HUES48 (cell line): ENCODE measurements at regions not wholly inside any gene's neighbourhood (a gene's known extent, or its start where the extent isn't known, plus 50 kb on each side); places are given as distances from the start of the nearest gene placed in this dataset.

Experiments used
- H3K27ac ChIP-seq: one replicate; pipeline ENCODE4 v1.7.0; 2013; ENCODE audit warnings: low read depth, low read length, inconsistent platforms
- H3K27me3 ChIP-seq: 2 replicates; pipeline ENCODE4 v1.6.1; 2013; ENCODE audit warnings: mild to moderate bottlenecking, low read length; ENCODE audit not compliant: control insufficient read depth, insufficient read depth
- H3K36me3 ChIP-seq: 2 replicates; pipeline ENCODE4 v1.6.1; 2013; ENCODE audit warnings: low read length; ENCODE audit not compliant: control insufficient read depth, insufficient read depth
- H3K4me1 ChIP-seq: 2 replicates; pipeline ENCODE4 v1.6.1; 2013; ENCODE audit warnings: mild to moderate bottlenecking, low read length; ENCODE audit not compliant: control insufficient read depth, insufficient read depth
- H3K4me3 ChIP-seq: 2 replicates; pipeline ENCODE4 v1.5.1; 2013; ENCODE audit warnings: mild to moderate bottlenecking, low read depth, low read length
- H3K9ac ChIP-seq: 2 replicates; pipeline ENCODE4 v1.6.1; 2013; ENCODE audit warnings: mild to moderate bottlenecking, low read depth, low read length, moderate library complexity
- H3K9me3 ChIP-seq: 2 replicates; pipeline ENCODE4 v1.6.1; 2013; ENCODE audit warnings: low read length; ENCODE audit not compliant: control insufficient read depth, insufficient read depth

- no peaks in the 10 kb centered on the region for H3K36me3 ChIP-seq
- no peaks in the 10 kb centered on the region for H3K9me3 ChIP-seq
Observed at GRCh38 chr6:25094726-25095125, 159.0 kb upstream of the RIPOR2 start.

DNA sequence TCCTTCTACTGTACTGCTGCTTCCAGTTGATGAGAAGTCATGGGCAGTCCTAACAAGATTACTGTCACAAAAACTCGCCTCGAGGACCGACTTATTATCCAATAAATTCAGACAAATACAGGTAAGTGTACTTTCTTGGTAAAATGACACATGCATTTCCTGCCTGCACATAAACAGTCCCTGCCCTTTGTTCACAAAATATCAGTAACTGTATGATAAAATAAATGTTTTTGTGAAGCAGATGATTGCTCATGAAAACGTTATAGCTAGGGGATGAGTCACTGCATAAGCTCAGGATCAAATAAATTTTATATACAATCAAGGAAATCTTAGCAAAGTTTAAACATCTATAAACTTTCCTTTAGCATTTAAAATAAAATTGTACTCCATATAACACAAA, 164.5 kb upstream of the RIPOR2 start:
- Histone ChIP-seq H3K9ac (no peak overlapping the region), H3K4me3 (no peak overlapping the region), H3K9me3 (no peaks in the 10 kb centered on the region), H3K27me3 (no peaks in the 10 kb centered on the region), H3K36me3 (no peaks in the 10 kb centered on the region), H3K4me1 (no peaks in the 10 kb centered on the region), H3K27ac (no peak overlapping the region)

More at GRCh38 chr6:25094726-25095125, 159.0 kb upstream of the RIPOR2 start:
- H3K27me3 ChIP-seq: no peaks in the 10 kb centered on the region
- no peak overlapping the region for H3K9ac ChIP-seq
- no peak overlapping the region for H3K27ac ChIP-seq
- H3K4me1 ChIP-seq: 0 out of 2 replicates have a peak, but pooled peaks cover 2% of the 10 kb centered on the region
- no peak overlapping the region for H3K4me3 ChIP-seq

DNA sequence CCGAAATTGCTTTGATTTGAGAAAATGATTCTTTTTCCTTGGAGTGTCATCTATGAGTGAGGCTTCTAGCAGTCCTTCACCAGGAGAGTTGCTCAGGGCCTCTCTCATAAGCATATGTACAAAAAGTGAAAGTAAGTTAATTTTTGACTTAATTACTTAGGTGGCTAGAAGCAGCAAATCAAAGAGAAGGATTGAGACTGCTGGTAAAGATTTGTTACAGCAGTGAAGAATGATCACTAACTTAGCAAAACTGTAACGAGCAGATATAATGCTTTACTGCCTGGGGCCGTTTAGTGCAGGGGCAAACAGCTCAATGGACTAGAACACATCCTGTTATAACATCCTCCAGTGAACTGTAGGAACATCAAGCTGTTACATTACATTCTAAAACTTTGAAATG, 167.8 kb upstream of the RIPOR2 start:
- Histone ChIP-seq H3K4me1 (no peaks in the 10 kb centered on the region), H3K27me3 (no peaks in the 10 kb centered on the region), H3K27ac (no peak overlapping the region), H3K9me3 (no peaks in the 10 kb centered on the region), H3K9ac (no peak overlapping the region), H3K36me3 (no peaks in the 10 kb centered on the region), H3K4me3 (no peak overlapping the region)

- Histone ChIP-seq H3K9me3 (no peaks in the 10 kb centered on the region), H3K27me3 (no peaks in the 10 kb centered on the region), H3K9ac (no peak overlapping the region), H3K4me1 (no peaks in the 10 kb centered on the region), H3K36me3 (no peaks in the 10 kb centered on the region), H3K27ac (no peak overlapping the region), H3K4me3 (no peak overlapping the region)
Observed at GRCh38 chr6:25105070-25105925, 169.5 kb upstream of the RIPOR2 start.

DNA sequence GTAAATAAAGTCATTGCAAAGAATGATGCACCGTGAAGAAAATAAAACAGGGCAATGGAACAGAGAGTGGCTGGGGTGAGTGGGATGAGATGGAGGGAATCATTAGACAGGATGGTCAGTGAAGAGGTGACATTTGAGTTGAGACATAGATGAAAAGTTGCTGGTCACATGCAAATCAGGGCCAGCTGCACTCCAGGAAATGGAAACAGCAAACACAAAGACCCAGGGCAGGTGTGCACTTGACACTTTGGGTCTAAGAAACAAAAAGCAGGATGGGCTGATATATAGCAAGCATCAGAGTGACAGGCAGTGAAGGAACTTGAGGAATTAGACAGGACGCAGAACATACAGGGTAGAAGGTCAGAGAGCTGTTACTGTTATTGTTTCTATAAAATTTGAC, 171.5 kb upstream of the RIPOR2 start:
- H3K9ac ChIP-seq: no peak overlapping the region
- H3K27ac ChIP-seq: no peak overlapping the region
- no peak overlapping the region for H3K4me3 ChIP-seq
- H3K9me3 ChIP-seq: no peaks in the 10 kb centered on the region
- H3K27me3 ChIP-seq: no peaks in the 10 kb centered on the region
- H3K36me3 ChIP-seq: no peaks in the 10 kb centered on the region
- H3K4me1 ChIP-seq: no peaks in the 10 kb centered on the region

GRCh38 chr6:25111782-25112181, 167.4 kb upstream of the CARMIL1 start:
- Histone ChIP-seq H3K36me3 (no peaks in the 10 kb centered on the region), H3K9me3 (no peaks in the 10 kb centered on the region), H3K27me3 (no peaks in the 10 kb centered on the region), H3K4me1 (no peaks in the 10 kb centered on the region), H3K4me3 (no peak overlapping the region), H3K27ac (no peak overlapping the region), H3K9ac (no peak overlapping the region)

GRCh38 chr6:25112322-25112773, 166.8 kb upstream of the CARMIL1 start:
- no peak overlapping the region for H3K4me3 ChIP-seq
- no peaks in the 10 kb centered on the region for H3K27me3 ChIP-seq
- H3K27ac ChIP-seq: no peak overlapping the region
- no peaks in the 10 kb centered on the region for H3K36me3 ChIP-seq
- H3K9me3 ChIP-seq: no peaks in the 10 kb centered on the region
- no peaks in the 10 kb centered on the region for H3K4me1 ChIP-seq
- H3K9ac ChIP-seq: no peak overlapping the region

DNA sequence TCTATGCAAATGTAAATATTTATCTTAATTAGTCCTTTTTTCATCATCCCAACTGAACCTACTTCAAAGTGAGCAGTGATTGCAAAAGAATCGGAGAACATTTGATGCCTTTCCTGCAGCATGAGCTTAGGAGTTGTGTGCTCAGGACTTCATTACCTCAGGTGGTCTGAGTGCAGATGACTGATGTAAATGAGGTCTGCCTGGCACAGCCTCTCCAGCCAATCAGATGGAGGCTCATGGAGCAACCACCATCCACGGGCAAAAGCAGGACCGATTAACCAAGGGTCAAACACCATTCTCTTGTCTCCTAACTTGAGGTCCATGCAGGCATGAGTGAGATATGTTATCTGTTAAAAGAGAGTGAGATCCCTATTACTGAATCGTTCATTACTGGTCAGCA, 165.7 kb upstream of the CARMIL1 start:
- Histone ChIP-seq H3K4me3 (no peak overlapping the region), H3K9ac (no peak overlapping the region), H3K27ac (no peak overlapping the region), H3K9me3 (no peaks in the 10 kb centered on the region), H3K36me3 (no peaks in the 10 kb centered on the region), H3K4me1 (no peaks in the 10 kb centered on the region), H3K27me3 (no peaks in the 10 kb centered on the region)

GRCh38 chr6:25118038-25118437, 161.1 kb upstream of the CARMIL1 start:
- H3K9ac ChIP-seq: no peak overlapping the region
- no peak overlapping the region for H3K27ac ChIP-seq
- no peaks in the 10 kb centered on the region for H3K27me3 ChIP-seq
- H3K4me1 ChIP-seq: no peaks in the 10 kb centered on the region
- H3K4me3 ChIP-seq: no peak overlapping the region
- no peaks in the 10 kb centered on the region for H3K36me3 ChIP-seq
- H3K9me3 ChIP-seq: no peaks in the 10 kb centered on the region

DNA sequence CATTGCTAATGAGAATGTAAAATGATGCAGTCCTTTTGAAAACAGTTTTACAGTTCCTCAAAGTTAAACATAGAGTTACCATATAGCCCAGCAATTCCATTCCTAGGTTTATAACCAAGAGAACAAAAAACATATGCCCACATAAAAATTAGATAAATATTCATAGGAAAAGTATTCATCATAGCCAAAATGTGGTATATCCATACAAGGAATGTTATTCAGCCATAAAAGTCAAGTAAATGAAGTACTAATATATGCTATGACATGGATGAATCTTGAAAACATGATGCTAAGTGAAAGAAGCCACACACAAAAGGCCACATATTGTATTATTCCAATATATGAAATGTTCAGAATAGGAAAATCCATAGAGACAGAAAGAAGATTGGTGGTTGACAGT, 158.0 kb upstream of the CARMIL1 start:
- no peaks in the 10 kb centered on the region for H3K4me1 ChIP-seq
- no peak overlapping the region for H3K9ac ChIP-seq
- H3K27me3 ChIP-seq: no peaks in the 10 kb centered on the region
- H3K36me3 ChIP-seq: no peaks in the 10 kb centered on the region
- no peak overlapping the region for H3K4me3 ChIP-seq
- 0 out of 2 replicates have a peak, but pooled peaks cover 2% of the 10 kb centered on the region for H3K9me3 ChIP-seq
- H3K27ac ChIP-seq: no peak overlapping the region

DNA sequence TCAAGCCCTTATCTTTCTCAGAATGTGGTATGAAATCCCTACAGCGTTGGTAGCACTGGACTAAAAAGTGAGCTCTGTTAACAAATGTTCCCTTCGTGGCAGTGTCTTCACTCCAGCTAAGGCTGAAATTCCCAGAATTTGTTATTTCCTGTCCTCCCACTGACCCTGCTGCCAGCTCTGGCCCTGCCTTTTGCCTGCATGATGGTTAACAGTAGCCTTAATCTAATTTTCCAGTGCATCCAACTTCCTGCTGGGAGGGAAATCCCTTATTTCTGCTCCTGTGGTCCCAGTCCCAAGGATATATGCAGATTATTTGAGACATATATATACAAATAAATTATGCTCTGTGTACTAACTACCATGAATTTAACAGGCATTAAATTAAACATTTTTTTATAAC, 157.2 kb upstream of the CARMIL1 start:
- H3K9ac ChIP-seq: no peak overlapping the region
- no peak overlapping the region for H3K27ac ChIP-seq

More for the DNA sequence above, 157.2 kb upstream of the CARMIL1 start:
- no peaks in the 10 kb centered on the region for H3K36me3 ChIP-seq
- 0 out of 2 replicates have a peak, but pooled peaks cover 2% of the 10 kb centered on the region for H3K9me3 ChIP-seq
- H3K4me3 ChIP-seq: no peak overlapping the region
- H3K4me1 ChIP-seq: no peaks in the 10 kb centered on the region
- H3K27me3 ChIP-seq: no peaks in the 10 kb centered on the region
